ENCODE measurements at regions not wholly inside any gene's neighbourhood (a gene's known extent, or its start where the extent isn't known, plus 50 kb on each side); places are given as distances from the start of the nearest gene placed in this dataset.
"Not testable (repeated sequence)": the region's sequence is repeated elsewhere in the genome, so short reads cannot be mapped to it uniquely, and the experiment has no call there.

DNA sequence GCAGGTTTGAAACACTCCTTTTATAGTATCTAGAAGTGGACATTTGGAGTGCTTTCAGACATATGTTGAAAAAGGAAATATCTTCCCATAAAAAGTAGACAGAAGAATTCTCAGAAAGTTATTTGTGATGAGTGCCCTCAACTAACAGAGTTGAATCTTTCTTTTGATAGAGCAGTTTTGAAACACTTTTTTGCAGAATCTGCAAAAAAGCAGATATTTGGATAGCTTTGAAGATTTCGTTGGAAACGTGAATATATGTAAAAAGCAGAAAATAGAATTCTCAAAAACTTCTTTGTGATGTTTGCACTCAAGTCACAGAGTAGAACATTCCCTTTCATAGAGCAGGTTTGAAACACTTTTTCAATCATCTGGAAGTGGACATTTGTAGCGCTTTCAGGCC, 676.4 kb upstream of the ZNF337 start:
- DNase-seq: not testable (repeated sequence)

GRCh38 chr20:26354511-26354910, 657.9 kb upstream of the ZNF337 start:
- no peak for DNase-seq

DNA sequence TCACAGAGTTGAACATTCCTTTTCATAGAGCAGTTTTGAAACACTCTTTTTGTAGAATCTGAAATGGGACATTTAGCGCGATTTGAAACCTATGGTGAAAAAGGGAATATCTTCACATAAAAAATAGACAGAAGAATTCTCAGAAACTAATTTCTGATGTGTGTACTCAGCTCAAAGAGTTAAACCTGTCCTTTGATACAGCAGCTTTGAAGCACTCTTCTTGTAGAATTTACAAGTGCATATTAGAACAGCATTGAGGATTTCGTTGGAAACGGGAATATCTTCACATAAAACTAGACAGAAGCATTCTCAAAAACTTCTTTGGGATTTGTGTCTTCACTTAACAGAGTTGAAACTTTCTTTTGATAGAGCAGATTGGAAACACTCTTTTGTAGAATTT, 650.7 kb upstream of the ZNF337 start:
- DNase-seq: no peak

- DNase-seq: not testable (repeated sequence)
These were observed 643.9 kb upstream of the ZNF337 start for GRCh38 chr20:26340460-26341065.

DNA sequence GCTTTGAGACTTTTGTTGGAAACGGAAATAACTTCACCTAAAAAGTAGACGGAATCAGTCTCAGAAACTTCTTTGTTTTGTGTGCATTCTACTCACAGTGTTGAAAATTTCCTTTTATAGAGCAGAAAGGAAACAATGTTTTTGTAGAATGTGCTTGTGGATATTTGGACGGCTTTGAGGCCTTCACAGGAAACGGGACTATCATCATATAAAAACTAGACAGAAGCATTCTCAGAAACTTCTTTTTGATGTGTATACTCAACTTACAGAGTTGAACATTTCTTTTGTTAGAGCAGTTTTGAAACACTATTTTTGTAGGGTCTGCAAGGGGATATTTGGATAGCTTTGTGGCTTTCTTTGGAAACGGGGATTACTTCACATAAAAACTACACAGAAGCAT, 627.5 kb upstream of the ZNF337 start:
- DNase-seq: no peak

GRCh38 chr20:26315054-26315453, 618.4 kb upstream of the ZNF337 start:
- DNase-seq: no peak

DNA sequence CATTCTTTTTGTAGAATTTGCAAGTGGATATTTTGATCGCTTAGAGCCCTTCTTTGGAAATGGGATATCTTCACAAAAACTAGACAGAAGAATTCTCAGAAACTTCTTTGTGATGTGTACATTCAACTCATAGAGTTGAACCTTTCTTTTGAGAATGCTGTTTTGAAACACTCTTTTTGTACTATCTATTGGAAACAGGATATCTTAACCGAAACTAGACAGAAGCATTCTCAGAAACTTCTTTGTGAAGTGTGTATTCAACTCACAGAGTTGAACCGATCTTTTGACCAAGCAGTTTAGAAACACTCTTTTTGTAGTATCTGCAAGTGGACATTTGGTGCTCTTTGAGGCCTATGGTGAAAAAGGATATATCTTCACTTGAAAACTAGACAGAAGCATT, 613.1 kb upstream of the ZNF337 start:
- DNase-seq: not testable (repeated sequence)

DNA sequence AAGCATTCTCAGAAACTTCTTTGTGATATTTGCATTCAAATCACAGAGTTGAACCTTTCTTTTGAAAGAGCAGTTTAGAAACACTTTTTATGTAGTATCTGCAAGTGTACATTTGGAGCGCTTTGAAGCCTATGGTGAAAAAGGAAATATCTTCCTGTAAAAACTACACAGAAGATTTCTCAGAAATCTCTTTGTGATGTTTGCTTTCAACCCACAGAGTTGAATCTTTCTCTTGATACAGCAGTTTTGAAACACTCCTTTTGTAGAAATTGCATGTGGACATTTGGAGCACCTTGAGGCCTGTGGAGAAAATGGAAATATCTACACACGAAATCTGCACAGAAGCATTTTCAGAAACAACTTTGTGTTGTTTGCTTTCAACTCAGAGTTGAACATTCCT, 612.3 kb upstream of the ZNF337 start:
- DNase-seq: no peak

- DNase-seq: no peak
These were observed 598.4 kb upstream of the ZNF337 start for GRCh38 chr20:26295006-26295405.

DNA sequence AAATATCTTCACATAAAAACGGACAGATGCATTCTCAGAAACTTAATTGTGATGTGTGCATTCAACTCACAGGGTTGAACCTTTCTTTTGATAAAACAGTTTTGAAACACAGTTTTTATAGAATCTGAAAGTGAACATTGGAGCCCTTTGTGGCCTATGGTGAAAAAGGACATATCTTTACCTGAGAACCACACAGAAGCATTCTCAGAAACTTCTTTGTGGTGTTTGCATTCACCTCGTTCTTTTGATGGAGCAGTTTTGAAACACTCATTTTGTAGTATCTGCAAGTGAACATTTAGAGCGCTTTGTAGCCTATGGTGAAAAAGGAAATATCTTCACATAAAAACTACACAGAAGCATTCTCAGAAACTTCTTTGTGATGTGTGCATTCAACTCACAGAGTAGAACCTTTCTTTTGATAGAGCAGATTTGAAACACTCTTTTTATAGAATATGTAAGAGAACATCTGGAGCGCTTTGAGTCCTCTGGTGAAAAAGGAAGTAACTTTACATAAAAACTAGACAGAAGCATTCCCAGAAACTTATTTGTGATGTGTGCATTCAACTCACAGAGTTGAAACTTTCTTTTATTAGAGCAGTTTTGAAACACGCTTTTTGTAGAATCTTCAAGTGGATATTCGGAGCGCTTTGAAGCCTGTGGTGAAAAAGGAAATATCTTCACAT, 591.9 kb upstream of the ZNF337 start:
- DNase-seq: not testable (repeated sequence)

GRCh38 chr20:26279238-26279637, 582.6 kb upstream of the ZNF337 start:
- no peak for DNase-seq

DNA sequence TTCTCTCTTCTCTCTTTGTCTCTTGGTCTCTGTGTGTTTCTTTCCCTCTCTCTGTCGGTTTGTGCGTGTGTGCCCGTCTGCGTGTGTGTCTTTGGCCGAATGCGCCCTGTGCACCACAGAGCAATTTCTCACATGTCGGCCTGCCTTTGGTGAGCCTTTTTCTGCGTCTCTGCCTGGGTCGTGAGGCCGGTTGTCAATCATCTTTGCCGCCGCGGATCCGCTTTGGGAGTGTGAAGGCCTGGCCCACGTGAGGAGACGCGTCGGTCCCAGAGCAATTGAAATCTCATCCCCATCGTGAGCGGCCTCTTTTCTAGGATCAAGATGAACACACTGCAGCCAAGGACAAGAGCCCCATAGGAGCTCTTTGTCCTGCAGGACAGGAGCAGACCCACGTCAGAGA, 580.7 kb upstream of the ZNF337 start:
- DNase-seq: peak in 1 of 14 donors; percentile 1

DNA sequence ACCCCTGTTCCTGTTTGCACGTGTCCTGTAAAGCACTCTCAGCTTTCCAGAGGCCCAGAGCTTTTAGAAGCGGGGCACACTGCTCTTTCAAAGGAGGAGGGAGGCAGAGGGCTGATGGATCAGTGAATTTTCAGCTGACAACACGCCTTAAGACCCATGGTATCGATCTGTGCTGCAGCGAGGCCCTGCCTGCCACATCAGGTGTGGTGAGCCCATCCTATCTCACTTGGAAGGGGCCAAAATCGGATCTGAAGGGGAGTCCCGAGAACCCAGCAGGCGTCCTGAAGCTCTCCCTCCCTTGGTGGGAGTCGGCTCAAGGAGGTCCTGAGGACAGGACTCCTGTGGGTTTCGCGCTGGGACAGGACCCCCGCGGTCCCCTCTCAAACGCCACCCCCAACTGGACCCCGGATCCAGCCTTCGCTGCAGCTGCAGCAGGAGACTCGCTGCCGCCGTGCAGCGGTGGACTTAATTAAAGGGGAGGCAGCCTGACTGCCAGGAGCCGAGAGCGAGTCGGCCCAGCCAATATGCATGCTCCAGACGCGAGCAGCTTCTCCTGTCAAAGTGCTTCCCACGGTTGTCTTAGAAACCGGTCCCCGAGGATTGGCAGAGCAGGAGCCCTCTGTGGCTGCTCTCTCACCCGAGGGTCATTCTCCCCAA, 580.0 kb upstream of the ZNF337 start:
- DNase-seq: peak in 3 of 14 donors; percentile 0 to 4 (median 4)

DNA sequence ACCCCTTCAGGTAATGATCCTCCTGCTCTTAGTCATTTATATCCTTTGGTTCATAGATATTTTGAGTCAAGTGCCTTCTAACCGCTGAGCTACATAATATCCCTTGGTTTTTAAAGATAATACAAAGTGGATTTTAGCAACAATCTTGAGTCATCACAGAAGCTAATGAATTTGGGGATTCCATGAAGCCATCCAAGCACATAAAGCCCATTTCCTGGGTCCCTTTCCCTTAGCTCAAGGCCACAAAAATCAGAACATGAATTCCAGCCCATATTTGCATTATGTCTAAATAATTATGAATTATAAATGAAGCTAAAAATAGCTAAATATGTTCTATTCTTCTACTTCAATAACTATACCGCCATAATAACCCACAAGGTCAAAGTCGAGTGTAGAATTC, 572.1 kb upstream of the ZNF337 start:
- not testable (repeated sequence) for DNase-seq

DNA sequence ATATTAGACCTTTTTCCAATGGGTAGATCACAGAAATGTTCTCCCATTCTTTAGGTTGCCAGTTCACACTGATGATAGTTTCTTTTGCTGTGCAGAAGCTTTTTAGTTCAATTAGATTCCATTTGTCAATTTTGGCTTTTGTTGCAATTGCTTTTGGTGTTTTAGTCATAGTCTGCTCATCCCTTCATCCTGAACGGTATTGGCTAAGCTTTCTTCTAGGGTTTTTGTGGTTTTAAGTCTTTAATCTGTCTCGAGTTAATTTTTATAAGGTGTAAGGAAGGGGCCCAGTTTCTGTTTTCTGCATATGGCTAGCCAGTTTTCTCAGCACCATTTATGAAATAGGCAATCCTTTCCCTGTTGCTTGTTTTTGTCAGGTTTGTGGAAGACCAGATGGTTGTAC, 564.3 kb upstream of the ZNF337 start:
- not testable (repeated sequence) for DNase-seq

DNA sequence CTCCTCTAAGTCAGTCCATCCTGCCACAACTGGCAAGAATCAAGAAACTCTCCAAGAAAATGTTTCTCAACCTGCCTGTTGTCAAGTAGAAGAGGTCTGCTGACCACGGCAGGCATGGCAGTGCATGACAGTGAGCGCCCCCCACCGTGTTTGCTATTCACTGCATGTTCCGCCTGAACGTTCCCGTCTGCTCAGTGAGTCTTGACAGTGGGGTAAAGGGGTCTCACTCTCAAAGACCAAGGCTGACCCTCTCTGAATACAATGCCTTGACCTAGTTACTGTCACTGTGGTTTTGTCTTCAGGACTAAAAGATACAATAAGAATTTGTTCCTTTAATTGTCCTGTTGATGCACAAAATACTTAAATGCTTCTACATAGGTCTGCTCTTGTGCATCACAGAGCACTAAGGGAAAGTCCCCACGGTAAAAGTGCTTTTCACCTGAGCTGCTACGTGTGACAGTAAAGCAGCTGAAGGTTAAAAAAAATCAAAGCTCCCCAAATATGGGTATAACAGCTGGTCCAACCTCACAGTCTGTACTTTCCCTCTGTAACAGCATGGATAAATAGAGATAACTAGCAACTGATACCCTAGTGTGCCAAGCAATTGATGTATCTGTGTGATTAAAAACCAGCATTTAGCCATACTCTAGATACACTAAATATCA, 555.8 kb upstream of the ZNF337 start:
- DNase-seq: not testable (repeated sequence)

- DNase-seq: not testable (repeated sequence)
These were observed 554.7 kb upstream of the ZNF337 start for GRCh38 chr20:26251376-26251775.

DNA sequence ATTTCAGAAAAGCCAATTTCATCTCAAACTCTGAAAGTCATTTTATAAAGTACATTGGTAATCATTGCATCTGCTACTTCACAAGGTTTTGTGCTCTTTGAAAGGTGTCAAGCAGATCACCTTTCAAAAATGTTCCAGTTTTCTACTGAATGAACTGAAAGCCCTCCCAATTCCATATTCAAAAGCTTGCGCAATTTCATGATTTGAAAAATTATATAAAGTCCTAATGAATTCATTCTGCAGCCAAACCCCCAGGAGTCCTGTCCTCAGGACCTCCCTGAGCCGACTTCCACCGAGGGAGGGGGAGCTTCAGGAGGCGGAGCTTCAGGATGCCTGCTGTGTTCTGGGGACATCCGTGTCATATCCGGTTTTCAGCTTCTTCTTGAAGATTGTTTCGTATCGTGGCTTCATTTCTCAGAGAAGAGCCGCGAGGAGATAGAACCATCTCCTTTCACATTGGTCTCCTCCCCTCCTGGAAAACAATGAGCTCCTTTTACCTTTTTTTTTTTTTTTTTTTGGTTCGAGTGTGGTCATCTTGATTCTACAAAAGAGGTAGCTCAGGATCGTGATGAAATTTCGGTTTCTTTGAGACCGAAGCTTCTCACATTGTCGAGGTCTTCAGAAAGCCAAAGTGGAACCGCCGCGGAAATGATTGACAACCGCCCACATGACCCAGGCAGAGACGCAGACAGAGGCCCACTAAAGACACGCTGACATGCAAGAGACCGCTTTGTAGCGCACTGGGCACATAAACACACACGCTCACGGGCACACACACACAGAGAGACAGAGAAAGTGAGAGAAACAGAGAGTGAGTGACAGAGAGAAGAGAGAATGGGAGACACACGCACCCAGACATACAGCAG, 553.8 kb upstream of the ZNF337 start:
- not testable (repeated sequence) for DNase-seq

GRCh38 chr20:26243731-26244130, 547.1 kb upstream of the ZNF337 start:
- no peak for DNase-seq

GRCh38 chr20:26220609-26221008, 524.0 kb upstream of the ZNF337 start:
- DNase-seq: not testable (repeated sequence)

- not testable (repeated sequence) for DNase-seq
These were observed 522.9 kb upstream of the ZNF337 start for GRCh38 chr20:26219546-26219945.

DNA sequence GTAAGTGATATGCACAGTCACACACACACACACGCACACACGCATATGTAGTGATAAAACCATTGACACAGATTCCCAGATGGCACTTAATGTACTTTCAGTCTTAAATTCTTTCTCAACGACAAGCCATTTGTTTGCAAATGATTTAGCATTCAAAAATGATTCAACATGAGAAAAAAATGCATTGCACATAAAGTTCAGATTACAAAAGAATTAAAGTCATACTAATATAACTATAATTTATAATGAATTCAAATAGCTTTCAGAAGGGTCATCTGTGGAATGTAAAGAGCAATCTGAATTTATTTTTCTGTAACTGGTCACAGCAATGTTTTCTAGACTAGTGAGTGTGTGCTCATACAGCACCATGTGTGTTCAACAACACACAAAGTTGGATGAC, 521.6 kb upstream of the ZNF337 start:
- DNase-seq: no peak
